ENCODE measurements at regions not wholly inside any gene's neighbourhood (a gene's known extent, or its start where the extent isn't known, plus 50 kb on each side); places are given as distances from the start of the nearest gene placed in this dataset.
"Not testable (repeated sequence)": the region's sequence is repeated elsewhere in the genome, so short reads cannot be mapped to it uniquely, and the experiment has no call there.

DNA sequence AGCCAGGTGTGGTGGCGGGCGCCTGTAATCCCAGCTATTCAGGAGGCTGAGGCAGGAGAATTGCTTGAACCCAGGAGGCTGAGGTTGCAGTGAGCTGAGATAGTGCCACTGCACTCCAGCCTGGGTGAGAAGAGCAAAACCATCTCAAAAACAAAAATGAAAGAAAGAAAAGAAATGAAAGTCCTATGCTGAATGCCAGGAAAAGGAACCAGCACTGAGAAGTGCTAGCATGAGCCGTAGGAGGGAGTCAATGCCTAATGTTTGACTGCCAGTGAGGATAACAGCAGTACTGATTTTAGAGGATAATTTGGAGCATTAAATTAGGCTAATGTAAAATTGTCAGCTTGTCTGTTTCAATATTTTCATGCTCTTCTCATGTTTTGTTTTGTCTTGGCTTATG, 472.8 kb downstream of the GADD45G start:
- TF ChIP-seq, protein P1, sequence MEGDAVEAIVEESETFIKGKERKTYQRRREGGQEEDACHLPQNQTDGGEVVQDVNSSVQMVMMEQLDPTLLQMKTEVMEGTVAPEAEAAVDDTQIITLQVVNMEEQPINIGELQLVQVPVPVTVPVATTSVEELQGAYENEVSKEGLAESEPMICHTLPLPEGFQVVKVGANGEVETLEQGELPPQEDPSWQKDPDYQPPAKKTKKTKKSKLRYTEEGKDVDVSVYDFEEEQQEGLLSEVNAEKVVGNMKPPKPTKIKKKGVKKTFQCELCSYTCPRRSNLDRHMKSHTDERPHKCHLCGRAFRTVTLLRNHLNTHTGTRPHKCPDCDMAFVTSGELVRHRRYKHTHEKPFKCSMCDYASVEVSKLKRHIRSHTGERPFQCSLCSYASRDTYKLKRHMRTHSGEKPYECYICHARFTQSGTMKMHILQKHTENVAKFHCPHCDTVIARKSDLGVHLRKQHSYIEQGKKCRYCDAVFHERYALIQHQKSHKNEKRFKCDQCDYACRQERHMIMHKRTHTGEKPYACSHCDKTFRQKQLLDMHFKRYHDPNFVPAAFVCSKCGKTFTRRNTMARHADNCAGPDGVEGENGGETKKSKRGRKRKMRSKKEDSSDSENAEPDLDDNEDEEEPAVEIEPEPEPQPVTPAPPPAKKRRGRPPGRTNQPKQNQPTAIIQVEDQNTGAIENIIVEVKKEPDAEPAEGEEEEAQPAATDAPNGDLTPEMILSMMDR (optimal IDR thresholded peaks at IDR 0.05 in 1 of 3, IDR thresholded peaks at IDR 0.05 in 1 of 3, conservative IDR thresholded peaks at IDR 0.05 in 1 of 3; ENCODE audit: extremely low read depth in 1 of 3, insufficient read depth in 2 of 3, low read length in 3 of 3): not testable (repeated sequence)
- not testable (repeated sequence) for TF ChIP-seq EZH2 (IDR thresholded peaks at IDR 0.05; ENCODE audit: low read length)

All from keratinocyte (primary cell).